PFSK-1 (cell line): ENCODE measurements at regions not wholly inside any gene's neighbourhood (a gene's known extent, or its start where the extent isn't known, plus 50 kb on each side); places are given as distances from the start of the nearest gene placed in this dataset.

ENCODE experiments used
- POLR2AphosphoS5 ChIP-seq: IDR thresholded peaks from 2 replicates; pipeline ENCODE4 v1.6.1; 2012; ENCODE audit warnings: low read depth, mild to moderate bottlenecking, control low read depth, low read length, moderate library complexity
- REST ChIP-seq, 2 experiments: IDR thresholded peaks; 2 replicates each; pipeline versions ENCODE4 v1.6.1 to v1.8.0; 2011 to 2012; ENCODE audit warnings: low read depth in 2 of 2, low read length in 2 of 2, control low read depth in 1 of 2, inconsistent platforms in 1 of 2, mild to moderate bottlenecking in 1 of 2, moderate library complexity in 1 of 2; ENCODE audit not compliant: insufficient read depth in 1 of 2

- TF ChIP-seq REST (IDR thresholded peaks at IDR 0.05; ENCODE audit: insufficient read depth in 1 of 2, low read depth in 2 of 2, low read length in 2 of 2) (no peak), POLR2AphosphoS5 (no peak)
Measured at GRCh38 chr1:69373520-69373919, 194.2 kb upstream of the LRRC7 start.
